K562 (cell line): ENCODE measurements at regions not wholly inside any gene's neighbourhood (a gene's known extent, or its start where the extent isn't known, plus 50 kb on each side); places are given as distances from the start of the nearest gene placed in this dataset.

Source experiments
- AFF1 ChIP-seq, 2 experiments: fragments of 450-650 bp; IDR thresholded peaks; 2 replicates each; pipeline ENCODE4 v1.6.1; 2018; ENCODE audit warnings: mild to moderate bottlenecking in 2 of 2, low read depth in 1 of 2; ENCODE audit not compliant: partially characterized antibody in 2 of 2
- CCNT2 ChIP-seq: IDR thresholded peaks from 2 replicates; pipeline ENCODE4 v1.6.1; 2011; ENCODE audit warnings: borderline replicate concordance, low read depth, mild to moderate bottlenecking, moderate library complexity, mixed read lengths, low read length; ENCODE audit not compliant: insufficient read length; ENCODE audit errors: extremely low read depth
- ESRRA ChIP-seq: fragments of 450-650 bp; IDR thresholded peaks from 2 replicates; pipeline ENCODE4 v1.6.1; 2014; ENCODE audit warnings: low read depth, mild to moderate bottlenecking, moderate library complexity, borderline replicate concordance
- FOXK1 ChIP-seq: sonication (generic); formaldehyde crosslinking; IDR thresholded peaks from 2 replicates; pipeline ENCODE4 v1.8.0; 2022; ENCODE audit warnings: missing genetic modification reagents, mild to moderate bottlenecking, borderline replicate concordance
- HSF4 ChIP-seq: fragments of 250-450 bp; sonication (Bioruptor Pico); IDR thresholded peaks from 2 replicates; pipeline ENCODE4 v2.1.2; 2022; ENCODE audit warnings: mild to moderate bottlenecking, moderate library complexity, borderline replicate concordance
- NBN ChIP-seq: fragments of 450-650 bp; IDR thresholded peaks from 2 replicates; pipeline ENCODE4 v1.6.1; 2016; ENCODE audit warnings: low read depth, mild to moderate bottlenecking
- NFRKB ChIP-seq: fragments of 450-650 bp; IDR thresholded peaks from 2 replicates; pipeline ENCODE4 v1.6.1; 2016; ENCODE audit warnings: low read depth
- OTX1 ChIP-seq: fragments of 450-650 bp; formaldehyde crosslinking; IDR thresholded peaks from 2 replicates; pipeline ENCODE4 v1.4.0; 2022; ENCODE audit warnings: mild to moderate bottlenecking
- POU5F1 ChIP-seq: fragments of 150-350 bp; IDR thresholded peaks from 2 replicates; pipeline ENCODE4 v1.6.1; 2014; ENCODE audit warnings: borderline replicate concordance, low read length, low read depth, mild to moderate bottlenecking; ENCODE audit not compliant: partially characterized antibody
- TSHZ1 ChIP-seq: fragments of 250-450 bp; sonication (Bioruptor Pico); IDR thresholded peaks from 2 replicates; pipeline ENCODE4 v1.4.0; 2020; ENCODE audit warnings: mild to moderate bottlenecking, moderate library complexity
- ZNF644 ChIP-seq: fragments of 200-800 bp; sonication (Bioruptor generic); IDR thresholded peaks from 2 replicates; pipeline ENCODE4 v1.6.1; 2016; ENCODE audit warnings: low read depth, missing genetic modification characterization, missing compliant biosample characterization
- TF ChIP-seq, protein P1 (sequence below): fragments of 450-650 bp; IDR thresholded peaks from one replicate; pipeline ENCODE4 v1.6.1; 2018; ENCODE audit warnings: mild to moderate bottlenecking, moderate library complexity; ENCODE audit not compliant: partially characterized antibody
- TF ChIP-seq, protein P2 (sequence below): sonication (generic); formaldehyde crosslinking; IDR thresholded peaks from 2 replicates; pipeline ENCODE4 v1.8.1; 2022; ENCODE audit warnings: missing genetic modification reagents
- TF ChIP-seq, protein P3 (sequence below): sonication (generic); formaldehyde crosslinking; IDR thresholded peaks from 2 replicates; pipeline ENCODE4 v1.8.1; 2023; ENCODE audit warnings: mild to moderate bottlenecking, missing genetic modification reagents

- TF ChIP-seq AFF1 (IDR thresholded peaks at IDR 0.05; ENCODE audit: low read depth in 1 of 2, partially characterized antibody in 2 of 2) = no peak
- 0 out of 2 replicates have a peak, but pooled peaks have one; percentile 22 for TF ChIP-seq NBN
- TF ChIP-seq HSF4 (CRISPR knock-in tag) = no peak
- TF ChIP-seq, protein P1, sequence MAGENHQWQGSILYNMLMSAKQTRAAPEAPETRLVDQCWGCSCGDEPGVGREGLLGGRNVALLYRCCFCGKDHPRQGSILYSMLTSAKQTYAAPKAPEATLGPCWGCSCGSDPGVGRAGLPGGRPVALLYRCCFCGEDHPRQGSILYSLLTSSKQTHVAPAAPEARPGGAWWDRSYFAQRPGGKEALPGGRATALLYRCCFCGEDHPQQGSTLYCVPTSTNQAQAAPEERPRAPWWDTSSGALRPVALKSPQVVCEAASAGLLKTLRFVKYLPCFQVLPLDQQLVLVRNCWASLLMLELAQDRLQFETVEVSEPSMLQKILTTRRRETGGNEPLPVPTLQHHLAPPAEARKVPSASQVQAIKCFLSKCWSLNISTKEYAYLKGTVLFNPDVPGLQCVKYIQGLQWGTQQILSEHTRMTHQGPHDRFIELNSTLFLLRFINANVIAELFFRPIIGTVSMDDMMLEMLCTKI = no peak
- TF ChIP-seq CCNT2 = no peak
- no peak for TF ChIP-seq TSHZ1 (CRISPR knock-in tag)
- no peak for TF ChIP-seq ZNF644 (tag)
- TF ChIP-seq, protein P2, sequence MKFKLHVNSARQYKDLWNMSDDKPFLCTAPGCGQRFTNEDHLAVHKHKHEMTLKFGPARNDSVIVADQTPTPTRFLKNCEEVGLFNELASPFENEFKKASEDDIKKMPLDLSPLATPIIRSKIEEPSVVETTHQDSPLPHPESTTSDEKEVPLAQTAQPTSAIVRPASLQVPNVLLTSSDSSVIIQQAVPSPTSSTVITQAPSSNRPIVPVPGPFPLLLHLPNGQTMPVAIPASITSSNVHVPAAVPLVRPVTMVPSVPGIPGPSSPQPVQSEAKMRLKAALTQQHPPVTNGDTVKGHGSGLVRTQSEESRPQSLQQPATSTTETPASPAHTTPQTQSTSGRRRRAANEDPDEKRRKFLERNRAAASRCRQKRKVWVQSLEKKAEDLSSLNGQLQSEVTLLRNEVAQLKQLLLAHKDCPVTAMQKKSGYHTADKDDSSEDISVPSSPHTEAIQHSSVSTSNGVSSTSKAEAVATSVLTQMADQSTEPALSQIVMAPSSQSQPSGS (CRISPR knock-in tag) = no peak
- TF ChIP-seq, protein P3, sequence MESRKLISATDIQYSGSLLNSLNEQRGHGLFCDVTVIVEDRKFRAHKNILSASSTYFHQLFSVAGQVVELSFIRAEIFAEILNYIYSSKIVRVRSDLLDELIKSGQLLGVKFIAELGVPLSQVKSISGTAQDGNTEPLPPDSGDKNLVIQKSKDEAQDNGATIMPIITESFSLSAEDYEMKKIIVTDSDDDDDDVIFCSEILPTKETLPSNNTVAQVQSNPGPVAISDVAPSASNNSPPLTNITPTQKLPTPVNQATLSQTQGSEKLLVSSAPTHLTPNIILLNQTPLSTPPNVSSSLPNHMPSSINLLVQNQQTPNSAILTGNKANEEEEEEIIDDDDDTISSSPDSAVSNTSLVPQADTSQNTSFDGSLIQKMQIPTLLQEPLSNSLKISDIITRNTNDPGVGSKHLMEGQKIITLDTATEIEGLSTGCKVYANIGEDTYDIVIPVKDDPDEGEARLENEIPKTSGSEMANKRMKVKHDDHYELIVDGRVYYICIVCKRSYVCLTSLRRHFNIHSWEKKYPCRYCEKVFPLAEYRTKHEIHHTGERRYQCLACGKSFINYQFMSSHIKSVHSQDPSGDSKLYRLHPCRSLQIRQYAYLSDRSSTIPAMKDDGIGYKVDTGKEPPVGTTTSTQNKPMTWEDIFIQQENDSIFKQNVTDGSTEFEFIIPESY (CRISPR knock-in tag) = no peak
- no peak for TF ChIP-seq OTX1 (CRISPR knock-in tag)
- TF ChIP-seq POU5F1 = no peak
- peak; percentile 81 for TF ChIP-seq NFRKB
- TF ChIP-seq FOXK1 (CRISPR knock-in tag) = no peak
- no peak for TF ChIP-seq ESRRA
Measured at GRCh38 chr18:1050012-1050657, 145.5 kb downstream of the ADCYAP1 start (continued).
